Testis (tissue), 2 donors: ENCODE measurements at regions not wholly inside any gene's neighbourhood (a gene's known extent, or its start where the extent isn't known, plus 50 kb on each side); places are given as distances from the start of the nearest gene placed in this dataset.

Experiments used
- DNase-seq: peaks from one replicate; pipeline ENCODE4 v3.0.0-alpha.2; 2019
- H3K27ac ChIP-seq, 2 donors: fragments of 200-600 bp; sonication (generic); one replicate each; pipeline ENCODE4 v1.5.1; 2019
- H3K27me3 ChIP-seq: fragments of 200-600 bp; sonication (generic); one replicate; pipeline ENCODE4 v1.5.1; 2019
- H3K36me3 ChIP-seq: fragments of 200-600 bp; sonication (generic); one replicate; pipeline ENCODE4 v1.5.1; 2017; ENCODE audit warnings: low read depth; ENCODE audit errors: missing control alignments
- H3K4me1 ChIP-seq: fragments of 200-600 bp; sonication (generic); one replicate; pipeline ENCODE4 v1.5.1; 2019
- H3K4me3 ChIP-seq, 2 donors: fragments of 200-600 bp; sonication (generic); one replicate each; pipeline ENCODE4 v1.5.1; 2017 to 2019
- H3K9me3 ChIP-seq: fragments of 200-600 bp; sonication (generic); one replicate; pipeline ENCODE4 v1.5.1; 2017
- POLR2A ChIP-seq: fragments of 450-650 bp; IDR thresholded peaks from one replicate; pipeline ENCODE4 v1.6.1; 2017; ENCODE audit warnings: antibody characterized with exemption, mild to moderate bottlenecking, moderate library complexity
- WGBS, 2 donors: methylation state at CpG; one replicate each; pipeline ENCODE4 v1.1.5; 2018; 5-methylcytosine and 5-hydroxymethylcytosine counted together
- intact Hi-C: fragments of 100-400 bp; cut with DNase I; formaldehyde crosslinking; loops from one replicate; pipeline ENCODE4 v1.15.1; 2023; ENCODE audit warnings: low total_unique reads
- TF ChIP-seq, protein P1 (sequence below), 3 experiments: fragments of 450-650 bp in 2 of 3; fragments of 200-600 bp in 1 of 3; sonication (generic) in 1 of 3; IDR thresholded peaks; one replicate each; pipeline ENCODE4 v1.5.1; 2016 to 2019; ENCODE audit warnings: antibody characterized with exemption in 3 of 3, mild to moderate bottlenecking in 2 of 3, moderate library complexity in 1 of 3

DNA sequence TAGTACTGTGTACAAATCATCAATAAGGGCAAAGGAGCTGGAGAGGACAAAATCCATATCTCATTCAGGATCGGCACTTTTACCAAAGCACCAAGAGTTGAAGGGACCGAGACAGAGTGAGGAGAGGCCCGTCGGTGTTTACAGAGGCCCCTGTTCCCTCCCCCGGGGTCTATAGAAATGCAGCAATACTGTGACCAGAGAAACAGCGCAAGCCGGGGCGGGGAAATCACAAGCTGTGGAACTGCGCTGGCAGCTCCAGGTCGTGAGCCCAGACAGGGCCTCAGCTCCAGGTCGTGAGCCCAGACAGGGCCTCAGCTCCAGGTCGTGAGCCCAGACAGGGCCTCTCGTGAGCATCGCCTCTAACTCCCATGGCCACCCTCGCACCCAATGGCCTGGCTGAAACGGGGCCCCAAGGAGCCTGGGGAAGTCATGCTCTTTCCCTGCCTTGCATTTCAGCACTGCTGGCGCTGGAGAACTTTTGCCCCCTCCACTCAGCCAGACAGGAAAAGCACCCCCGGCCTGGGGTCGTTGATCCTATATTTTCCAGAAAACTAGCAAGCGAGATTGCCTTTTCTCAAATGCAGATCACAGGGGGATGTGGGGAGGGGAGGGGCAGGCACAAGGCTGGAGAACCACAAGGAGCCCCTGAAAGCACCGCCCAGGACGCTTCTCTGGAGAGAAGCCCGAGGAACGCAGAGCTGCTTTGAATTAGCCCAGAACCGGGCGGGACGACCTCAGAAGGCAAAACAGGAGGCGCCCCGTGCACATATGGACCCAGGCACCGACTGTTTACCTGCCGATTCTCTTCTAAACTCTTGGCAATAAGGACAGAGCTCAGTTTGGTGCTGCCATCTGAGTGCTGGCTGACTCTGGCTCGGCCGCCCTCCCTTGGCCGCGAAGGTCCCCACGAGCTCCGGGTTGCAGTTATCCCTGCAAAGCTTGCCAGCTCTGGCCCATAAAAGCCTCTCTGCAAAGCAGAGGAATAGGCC lies 223.7 kb downstream of the ACKR3 start:
- intact Hi-C loops: no loop called here
- Histone ChIP-seq H3K9me3 (no peaks in the 10 kb centered on the region), H3K27ac (no peak overlapping the region), H3K36me3 (no peaks in the 10 kb centered on the region), H3K4me3 (no peak overlapping the region), H3K27me3 (no peaks in the 10 kb centered on the region), H3K4me1 (no peaks in the 10 kb centered on the region)
- no peak for DNase-seq
- 62 to 71% methylated on average over 29 to 37 of the region's 37 CpGs for WGBS, 2 donors
- TF ChIP-seq, protein P1, sequence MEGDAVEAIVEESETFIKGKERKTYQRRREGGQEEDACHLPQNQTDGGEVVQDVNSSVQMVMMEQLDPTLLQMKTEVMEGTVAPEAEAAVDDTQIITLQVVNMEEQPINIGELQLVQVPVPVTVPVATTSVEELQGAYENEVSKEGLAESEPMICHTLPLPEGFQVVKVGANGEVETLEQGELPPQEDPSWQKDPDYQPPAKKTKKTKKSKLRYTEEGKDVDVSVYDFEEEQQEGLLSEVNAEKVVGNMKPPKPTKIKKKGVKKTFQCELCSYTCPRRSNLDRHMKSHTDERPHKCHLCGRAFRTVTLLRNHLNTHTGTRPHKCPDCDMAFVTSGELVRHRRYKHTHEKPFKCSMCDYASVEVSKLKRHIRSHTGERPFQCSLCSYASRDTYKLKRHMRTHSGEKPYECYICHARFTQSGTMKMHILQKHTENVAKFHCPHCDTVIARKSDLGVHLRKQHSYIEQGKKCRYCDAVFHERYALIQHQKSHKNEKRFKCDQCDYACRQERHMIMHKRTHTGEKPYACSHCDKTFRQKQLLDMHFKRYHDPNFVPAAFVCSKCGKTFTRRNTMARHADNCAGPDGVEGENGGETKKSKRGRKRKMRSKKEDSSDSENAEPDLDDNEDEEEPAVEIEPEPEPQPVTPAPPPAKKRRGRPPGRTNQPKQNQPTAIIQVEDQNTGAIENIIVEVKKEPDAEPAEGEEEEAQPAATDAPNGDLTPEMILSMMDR (IDR thresholded peaks at IDR 0.05): no peak
- TF ChIP-seq POLR2A: no peak

DNA sequence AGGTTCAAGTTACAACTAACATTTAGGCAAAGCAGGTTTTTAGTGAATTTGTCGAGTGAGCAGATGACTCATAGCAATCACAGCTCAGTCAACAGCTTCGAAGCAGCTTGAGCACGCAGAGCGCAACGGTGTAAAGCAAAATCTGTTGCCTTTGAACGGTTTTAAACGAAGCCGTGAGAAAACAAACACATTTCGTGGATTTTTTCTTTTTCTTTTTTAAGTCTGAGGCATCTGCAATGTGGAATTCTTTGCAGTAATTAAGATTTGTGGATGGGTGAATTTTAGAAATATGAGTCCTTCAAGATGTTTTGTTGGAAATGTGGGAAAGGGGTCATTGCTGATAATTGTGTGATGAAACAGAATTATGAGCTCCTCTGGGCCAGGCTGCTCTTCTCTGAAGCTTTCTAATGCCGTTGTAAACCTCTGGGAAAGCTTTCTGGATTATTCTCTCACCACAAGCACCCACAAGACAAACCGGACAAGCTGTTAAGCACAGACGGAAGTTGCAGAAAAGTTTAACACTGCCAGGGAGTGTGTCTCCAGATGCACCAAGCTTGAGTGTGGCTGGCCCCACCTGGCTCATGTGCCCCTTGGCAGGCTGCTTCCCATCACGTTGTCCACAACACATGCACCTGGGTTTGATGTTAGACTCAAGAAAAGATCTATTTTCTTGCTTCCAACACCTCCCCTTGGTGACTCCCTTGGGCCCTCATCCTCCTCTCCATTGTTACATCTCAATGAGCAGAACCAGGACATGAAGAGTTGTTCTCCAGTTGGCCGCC lies 224.7 kb downstream of the ACKR3 start:
- Histone ChIP-seq H3K36me3 (no peaks in the 10 kb centered on the region), H3K27ac (no peak overlapping the region), H3K4me3 (no peak overlapping the region), H3K27me3 (no peaks in the 10 kb centered on the region), H3K9me3 (no peaks in the 10 kb centered on the region), H3K4me1 (no peaks in the 10 kb centered on the region)
- 61 to 62% methylated on average over 14 of the region's 14 CpGs for WGBS, 2 donors
- TF ChIP-seq, protein P1 (IDR thresholded peaks at IDR 0.05): no peak
- TF ChIP-seq POLR2A: no peak
- intact Hi-C loops: no loop called here
- DNase-seq: no peak

DNA sequence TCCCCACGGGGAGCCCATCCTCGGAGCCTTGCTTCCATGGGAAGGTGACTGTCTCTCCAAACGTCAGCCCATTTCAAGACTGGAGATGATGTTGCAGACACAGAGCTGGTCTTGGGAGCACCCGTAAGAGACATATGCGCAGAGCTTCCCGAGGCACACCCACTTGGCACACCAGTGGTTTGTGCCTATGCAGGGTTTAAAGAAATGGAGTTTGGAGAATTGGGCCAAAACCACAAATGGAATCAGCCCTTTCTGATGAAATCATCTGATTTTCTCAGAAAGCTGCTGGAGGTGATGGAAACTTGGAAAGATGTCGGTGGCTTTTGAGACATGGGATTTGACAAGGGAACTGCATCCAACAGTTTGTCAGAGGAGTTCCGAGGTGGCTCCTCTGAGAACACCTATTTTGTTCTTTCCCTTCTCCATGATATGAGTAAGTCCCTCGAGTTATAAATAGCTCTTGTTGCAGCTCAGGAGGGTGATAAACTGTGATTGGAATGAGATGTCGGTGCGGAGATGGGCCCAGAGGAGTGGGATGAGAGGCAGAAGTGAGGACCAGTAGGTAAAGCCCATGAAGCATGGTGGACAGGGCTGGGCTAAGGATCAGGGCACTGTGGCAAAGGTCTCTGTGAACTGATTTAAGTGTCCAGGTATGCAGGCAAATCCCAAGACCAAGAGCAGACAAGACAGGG lies 225.7 kb downstream of the ACKR3 start:
- DNase-seq: no peak
- Histone ChIP-seq H3K9me3 (no peaks in the 10 kb centered on the region), H3K36me3 (no peaks in the 10 kb centered on the region), H3K4me1 (no peaks in the 10 kb centered on the region), H3K4me3 (no peak overlapping the region), H3K27me3 (no peaks in the 10 kb centered on the region), H3K27ac (no peak overlapping the region)
- no peak for TF ChIP-seq POLR2A
- TF ChIP-seq, protein P1 (IDR thresholded peaks at IDR 0.05): no peak
- 92 to 96% methylated on average over 11 of the region's 11 CpGs for WGBS, 2 donors
- intact Hi-C loops: no loop called here

DNA sequence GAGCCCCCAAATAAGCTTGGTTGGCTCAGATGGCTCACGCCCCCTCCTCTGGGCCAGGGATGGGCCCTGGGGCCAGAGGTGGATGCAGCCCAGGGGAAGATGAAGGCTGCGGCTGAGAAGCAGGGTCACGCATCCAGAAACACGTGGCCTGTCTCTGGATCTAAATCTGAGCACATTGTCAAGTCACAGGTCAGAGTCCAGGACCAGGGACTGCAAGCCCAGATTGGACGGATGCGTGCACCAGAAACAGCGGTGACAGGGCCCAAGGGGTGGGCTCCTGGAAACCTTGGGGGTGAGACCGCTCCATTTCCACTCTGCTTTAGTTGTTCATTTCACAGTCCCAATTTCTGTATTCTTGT lies 226.2 kb downstream of the ACKR3 start:
- no peaks in the 10 kb centered on the region for H3K4me1 ChIP-seq
- WGBS, 2 donors: 88 to 98% methylated on average over 7 to 8 of the region's 8 CpGs
- no peak for DNase-seq
- intact Hi-C loops: no loop called here
- no peaks in the 10 kb centered on the region for H3K27me3 ChIP-seq
- no peaks in the 10 kb centered on the region for H3K36me3 ChIP-seq
- TF ChIP-seq, protein P1 (IDR thresholded peaks at IDR 0.05): no peak
- no peak for TF ChIP-seq POLR2A
- no peaks in the 10 kb centered on the region for H3K9me3 ChIP-seq
- H3K4me3 ChIP-seq: no peak overlapping the region
- H3K27ac ChIP-seq: no peak overlapping the region
